ENCODE measurements at regions not wholly inside any gene's neighbourhood (a gene's known extent, or its start where the extent isn't known, plus 50 kb on each side); places are given as distances from the start of the nearest gene placed in this dataset.

- Histone ChIP-seq H3K36me3 (no peaks in the 10 kb centered on the region), H3K27ac (no peak overlapping the region), H3K4me1 (no peaks in the 10 kb centered on the region), H3K4me3 (no peak overlapping the region), H3K27me3 (no peaks in the 10 kb centered on the region), H3K9me3 (no peaks in the 10 kb centered on the region)
- DNase-seq (ENCODE audit: low spot score in 2 of 2), result no peak
- TF ChIP-seq CTCF (IDR thresholded peaks at IDR 0.05), result no peak
- intact Hi-C loops (cut with DNase I), result no loop called here
Measured at GRCh38 chr5:17788351-17788750, 154.1 kb downstream of the TAF11L14 start.

- Histone ChIP-seq H3K4me1 (no peaks in the 10 kb centered on the region), H3K4me3 (no peak overlapping the region), H3K27ac (no peak overlapping the region), H3K9me3 (no peaks in the 10 kb centered on the region), H3K36me3 (no peaks in the 10 kb centered on the region), H3K27me3 (no peaks in the 10 kb centered on the region)
- TF ChIP-seq CTCF (IDR thresholded peaks at IDR 0.05), result no peak
- no peak for DNase-seq (ENCODE audit: low spot score in 2 of 2)
- intact Hi-C loops (cut with DNase I), result no loop called here
Measured at GRCh38 chr5:17794201-17794600, 159.9 kb downstream of the TAF11L14 start.

- Histone ChIP-seq H3K27me3 (no peaks in the 10 kb centered on the region), H3K4me1 (no peaks in the 10 kb centered on the region), H3K36me3 (no peaks in the 10 kb centered on the region), H3K4me3 (no peak overlapping the region), H3K9me3 (no peaks in the 10 kb centered on the region), H3K27ac (no peak overlapping the region)
- no peak for TF ChIP-seq CTCF (IDR thresholded peaks at IDR 0.05)
- intact Hi-C loops (cut with DNase I), result no loop called here
- DNase-seq (ENCODE audit: low spot score in 2 of 2), result no peak
Measured at GRCh38 chr5:17794815-17795214, 160.6 kb downstream of the TAF11L14 start.

GRCh38 chr5:17796142-17796541 is 161.9 kb downstream of the TAF11L14 start:
- Histone ChIP-seq H3K36me3 (no peaks in the 10 kb centered on the region), H3K27me3 (no peaks in the 10 kb centered on the region), H3K4me3 (no peak overlapping the region), H3K4me1 (no peaks in the 10 kb centered on the region), H3K9me3 (no peaks in the 10 kb centered on the region), H3K27ac (no peak overlapping the region)
- DNase-seq (ENCODE audit: low spot score in 2 of 2), result no peak
- intact Hi-C loops (cut with DNase I), result no loop called here
- no peak for TF ChIP-seq CTCF (IDR thresholded peaks at IDR 0.05)

- Histone ChIP-seq H3K27me3 (no peaks in the 10 kb centered on the region), H3K4me3 (no peak overlapping the region), H3K9me3 (no peaks in the 10 kb centered on the region), H3K4me1 (no peaks in the 10 kb centered on the region), H3K27ac (no peak overlapping the region), H3K36me3 (no peaks in the 10 kb centered on the region)
- intact Hi-C loops (cut with DNase I), result no loop called here
- DNase-seq (ENCODE audit: low spot score in 2 of 2), result no peak
- TF ChIP-seq CTCF (IDR thresholded peaks at IDR 0.05), result no peak
Measured at GRCh38 chr5:17796757-17797396, 162.6 kb downstream of the TAF11L14 start.

- H3K27me3 ChIP-seq, result no peaks in the 10 kb centered on the region
- no peaks in the 10 kb centered on the region for H3K9me3 ChIP-seq
- no peak overlapping the region for H3K4me3 ChIP-seq
- intact Hi-C loops (cut with DNase I), result no loop called here
- H3K27ac ChIP-seq, result no peak overlapping the region
- no peaks in the 10 kb centered on the region for H3K36me3 ChIP-seq
- H3K4me1 ChIP-seq, result no peaks in the 10 kb centered on the region
- no peak for TF ChIP-seq CTCF (IDR thresholded peaks at IDR 0.05)
- DNase-seq (ENCODE audit: low spot score in 2 of 2), result no peak
Measured at GRCh38 chr5:17799521-17799920, 165.3 kb downstream of the TAF11L14 start.
